LNCaP clone FGC (cell line): ENCODE measurements at regions not wholly inside any gene's neighbourhood (a gene's known extent, or its start where the extent isn't known, plus 50 kb on each side); places are given as distances from the start of the nearest gene placed in this dataset.
"Not testable (repeated sequence)": the region's sequence is repeated elsewhere in the genome, so short reads cannot be mapped to it uniquely, and the experiment has no call there.

Source experiments
- DNase-seq: peaks from one replicate; pipeline ENCODE4 v3.0.0-alpha.2; 2011; ENCODE audit warnings: low read depth
- H3K4me3 ChIP-seq: 2 replicates; pipeline ENCODE4 v1.5.1; 2011; ENCODE audit warnings: mild to moderate bottlenecking, low read depth, low read length, control low read depth
- TF ChIP-seq, protein P1 (sequence below): IDR thresholded peaks from 2 replicates; pipeline ENCODE4 v1.5.1; 2012; ENCODE audit warnings: mild to moderate bottlenecking; ENCODE audit not compliant: control insufficient read depth, insufficient read depth; ENCODE audit errors: extremely low read depth

DNA sequence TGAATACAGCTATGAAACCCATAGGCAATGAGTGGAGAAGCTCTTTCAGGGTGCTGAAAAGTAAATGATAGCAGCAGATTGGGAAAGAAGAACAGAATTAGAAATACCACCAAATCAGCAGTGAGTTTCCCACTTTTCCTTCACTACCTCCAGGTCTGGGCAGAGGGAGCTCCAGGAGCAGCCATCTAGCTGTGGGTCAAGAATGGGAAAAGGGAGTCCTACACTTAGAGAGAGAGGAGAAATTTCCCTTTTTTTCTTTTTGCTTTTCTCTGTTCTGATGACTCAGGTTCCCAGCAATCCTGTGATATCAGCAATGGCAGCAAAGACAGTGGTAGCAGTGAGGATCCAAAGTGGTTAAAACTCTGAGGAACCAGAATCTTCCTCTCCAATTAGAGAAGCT, 263.9 kb downstream of the NXPE2 start:
- TF ChIP-seq, protein P1, sequence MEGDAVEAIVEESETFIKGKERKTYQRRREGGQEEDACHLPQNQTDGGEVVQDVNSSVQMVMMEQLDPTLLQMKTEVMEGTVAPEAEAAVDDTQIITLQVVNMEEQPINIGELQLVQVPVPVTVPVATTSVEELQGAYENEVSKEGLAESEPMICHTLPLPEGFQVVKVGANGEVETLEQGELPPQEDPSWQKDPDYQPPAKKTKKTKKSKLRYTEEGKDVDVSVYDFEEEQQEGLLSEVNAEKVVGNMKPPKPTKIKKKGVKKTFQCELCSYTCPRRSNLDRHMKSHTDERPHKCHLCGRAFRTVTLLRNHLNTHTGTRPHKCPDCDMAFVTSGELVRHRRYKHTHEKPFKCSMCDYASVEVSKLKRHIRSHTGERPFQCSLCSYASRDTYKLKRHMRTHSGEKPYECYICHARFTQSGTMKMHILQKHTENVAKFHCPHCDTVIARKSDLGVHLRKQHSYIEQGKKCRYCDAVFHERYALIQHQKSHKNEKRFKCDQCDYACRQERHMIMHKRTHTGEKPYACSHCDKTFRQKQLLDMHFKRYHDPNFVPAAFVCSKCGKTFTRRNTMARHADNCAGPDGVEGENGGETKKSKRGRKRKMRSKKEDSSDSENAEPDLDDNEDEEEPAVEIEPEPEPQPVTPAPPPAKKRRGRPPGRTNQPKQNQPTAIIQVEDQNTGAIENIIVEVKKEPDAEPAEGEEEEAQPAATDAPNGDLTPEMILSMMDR: peak; percentile 6; the same call in 1 of the 2 replicates

DNA sequence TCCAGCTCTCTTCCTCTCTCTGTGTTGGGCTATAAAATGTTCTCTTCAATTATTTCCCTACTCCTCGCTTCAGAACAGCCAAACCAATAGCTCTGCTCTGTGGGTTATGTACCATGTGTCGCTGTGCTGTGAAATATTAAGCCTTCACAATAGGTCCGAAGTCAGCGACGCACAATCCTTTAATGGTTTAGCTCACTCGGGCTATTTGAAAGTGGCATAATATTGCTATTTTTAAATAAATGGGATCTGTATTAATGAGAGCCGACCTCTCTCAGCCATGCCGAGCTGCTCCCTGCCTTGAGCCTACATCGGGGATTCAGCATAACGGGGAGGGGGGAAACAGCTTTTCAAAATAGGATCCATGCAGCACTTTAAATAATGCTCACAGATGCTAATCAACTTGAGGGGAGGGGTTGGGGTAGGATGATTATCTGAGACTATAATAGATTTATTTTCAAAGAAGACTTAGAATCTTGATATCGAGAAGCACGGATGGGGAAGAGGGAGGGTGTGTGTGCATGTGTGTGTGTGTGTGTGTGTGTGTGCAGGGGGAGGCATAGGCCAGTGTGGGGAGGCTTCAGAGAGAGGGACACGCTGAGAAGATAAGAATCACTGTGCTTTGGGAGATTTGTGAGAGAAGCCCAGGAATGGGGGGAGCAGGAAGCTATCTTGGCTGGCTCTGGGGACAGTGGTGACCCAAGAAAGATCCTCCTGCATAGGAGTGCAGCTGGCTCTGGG, 271.5 kb downstream of the NXPE2 start:
- TF ChIP-seq, protein P1: no peak
- H3K4me3 ChIP-seq: no peak overlapping the region
- DNase-seq: no peak

More for the DNA sequence above, 263.9 kb downstream of the NXPE2 start:
- no peak overlapping the region for H3K4me3 ChIP-seq
- DNase-seq: no peak

DNA sequence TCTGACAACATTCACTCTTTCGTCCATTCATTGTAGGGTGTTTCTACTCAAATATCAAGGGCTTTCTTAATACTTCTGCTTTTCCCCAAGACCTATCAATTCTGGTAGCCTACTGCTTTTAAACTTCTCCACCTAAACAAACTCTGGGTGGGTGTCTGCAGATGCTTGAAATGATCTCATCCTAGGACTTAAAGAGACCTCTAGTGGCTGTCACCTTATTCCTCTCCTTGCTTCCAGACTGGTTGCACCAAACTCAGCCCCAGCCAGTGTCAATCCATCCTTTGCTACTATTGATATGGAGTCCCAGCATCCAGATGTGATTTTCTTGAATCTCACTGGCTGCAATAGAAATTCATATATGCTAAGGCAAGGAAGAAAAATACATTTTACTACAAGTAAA, 274.7 kb downstream of the NXPE2 start:
- DNase-seq: no peak
- TF ChIP-seq, protein P1: peak; percentile 38
- H3K4me3 ChIP-seq: no peak overlapping the region

DNA sequence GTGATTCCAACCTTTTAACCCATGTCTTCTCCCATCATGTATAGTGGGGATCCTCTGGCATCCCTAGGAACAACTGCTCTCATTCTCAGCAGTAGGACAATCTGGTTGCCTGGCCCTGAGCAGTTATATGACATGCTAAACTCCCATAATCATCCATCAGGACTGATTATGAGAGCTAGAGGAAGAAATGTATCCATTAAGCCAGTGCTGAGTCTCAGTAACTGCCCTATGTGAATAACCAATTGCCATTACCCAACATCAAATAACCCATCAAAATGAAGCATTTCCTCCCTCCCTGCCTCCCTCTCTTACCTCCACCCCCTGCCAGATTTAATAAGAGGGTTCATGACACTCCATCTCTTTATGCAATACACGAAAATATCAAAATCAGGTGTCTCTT, 277.6 kb downstream of the NXPE2 start:
- no peak for DNase-seq
- TF ChIP-seq, protein P1: no peak
- no peak overlapping the region for H3K4me3 ChIP-seq

DNA sequence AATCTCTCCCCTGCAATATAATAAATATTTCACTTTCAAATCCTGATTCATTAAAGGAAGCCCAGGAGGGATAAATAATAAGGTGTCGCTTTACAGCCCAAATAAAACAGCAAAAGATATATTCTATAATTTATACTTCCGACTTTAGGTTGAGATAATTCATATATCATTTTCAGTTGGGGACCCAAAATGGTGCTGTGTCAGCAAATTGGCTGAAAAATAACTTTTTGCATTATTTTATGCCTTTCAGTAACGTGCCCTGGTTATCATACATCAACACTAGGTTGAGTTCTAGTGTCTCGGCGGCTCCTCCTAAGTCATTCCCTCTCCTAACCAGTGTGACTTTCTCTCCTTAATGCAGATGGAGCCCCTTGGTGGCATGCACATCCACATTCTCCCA, 278.2 kb downstream of the NXPE2 start:
- no peak for DNase-seq
- TF ChIP-seq, protein P1: no peak
- H3K4me3 ChIP-seq: no peak overlapping the region

DNA sequence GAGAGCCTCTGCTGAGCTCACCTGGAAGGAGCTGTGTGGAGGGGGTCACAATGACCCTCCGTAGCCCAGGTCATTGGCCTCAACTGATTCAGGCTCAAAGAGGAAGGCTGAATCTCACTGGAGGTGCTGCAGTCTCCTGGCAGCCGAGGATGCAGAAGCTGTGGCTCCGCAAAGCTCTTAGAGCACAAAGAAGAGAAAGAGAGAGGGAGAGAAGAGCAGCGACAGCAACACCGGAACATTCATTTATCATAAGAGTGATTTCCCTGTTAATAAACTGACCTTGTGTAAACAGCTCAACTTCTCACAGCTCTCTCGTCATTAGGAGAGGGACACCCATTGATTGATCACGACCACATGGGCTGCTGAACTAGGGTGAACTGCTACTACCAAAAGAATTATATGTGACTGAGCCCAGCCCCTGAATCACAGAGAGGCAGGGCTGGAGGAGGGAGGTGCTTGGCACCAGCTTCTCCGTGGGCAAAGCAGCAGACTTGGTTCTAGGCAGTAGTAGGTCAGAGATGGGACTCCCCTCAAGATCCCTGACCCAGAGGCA, 281.7 kb downstream of the NXPE2 start:
- no peak overlapping the region for H3K4me3 ChIP-seq
- TF ChIP-seq, protein P1: no peak
- no peak for DNase-seq

DNA sequence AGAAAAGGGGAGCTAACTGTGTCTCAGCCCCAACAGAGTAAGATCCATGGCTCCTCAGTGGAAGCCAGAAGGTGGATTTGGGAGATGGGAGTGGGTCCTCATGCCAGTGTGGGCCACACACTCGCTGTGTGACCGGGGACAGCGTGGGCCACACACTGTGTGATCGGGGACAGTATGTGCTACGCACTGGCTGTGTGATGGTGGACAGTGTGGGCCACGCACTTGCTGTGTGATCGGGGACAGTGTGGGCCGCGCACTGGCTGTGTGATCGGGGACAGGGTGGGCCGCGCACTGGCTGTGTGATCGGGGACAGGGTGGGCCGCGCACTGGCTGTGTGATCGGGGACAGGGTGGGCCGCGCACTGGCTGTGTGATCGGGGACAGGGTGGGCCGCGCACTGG, 282.5 kb downstream of the NXPE2 start:
- DNase-seq, H3K4me3 ChIP-seq: not testable (repeated sequence)
